ENCODE measurements at regions not wholly inside any gene's neighbourhood (a gene's known extent, or its start where the extent isn't known, plus 50 kb on each side); places are given as distances from the start of the nearest gene placed in this dataset.

DNA sequence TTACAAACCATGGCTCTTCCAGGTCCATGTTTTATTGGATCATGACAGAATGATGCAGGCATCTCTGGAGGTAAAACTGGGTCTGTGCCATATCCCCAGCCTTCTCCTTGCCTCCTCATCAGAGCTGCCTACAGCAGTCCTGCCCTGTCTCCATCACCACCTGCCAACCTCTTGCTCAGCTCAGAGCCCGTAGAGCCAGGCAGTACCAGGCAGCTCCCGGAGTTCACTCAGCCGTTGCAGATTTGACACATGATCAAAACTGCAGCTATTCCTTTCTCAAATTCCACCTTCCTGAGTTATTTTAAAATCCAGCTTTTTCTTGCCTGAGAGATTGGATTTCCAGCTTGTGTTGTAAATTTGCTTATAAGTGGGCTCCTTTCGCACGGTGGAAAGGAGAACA lies 218.2 kb upstream of the CELF4 start:
- H3K79me2 ChIP-seq (ENCODE audit: insufficient read depth, low read depth): no peaks in the 10 kb centered on the region
- H3K27me3 ChIP-seq (ENCODE audit: insufficient read depth, low read depth): no peaks in the 10 kb centered on the region
- H3K36me3 ChIP-seq (ENCODE audit: insufficient read depth): no peaks in the 10 kb centered on the region
- H3K27ac ChIP-seq: no peak overlapping the region
- no peak overlapping the region for H3K4me3 ChIP-seq (IDR thresholded peaks at IDR 0.05; ENCODE audit: insufficient read depth, low read depth, low read length)
- TF ChIP-seq, protein P1, sequence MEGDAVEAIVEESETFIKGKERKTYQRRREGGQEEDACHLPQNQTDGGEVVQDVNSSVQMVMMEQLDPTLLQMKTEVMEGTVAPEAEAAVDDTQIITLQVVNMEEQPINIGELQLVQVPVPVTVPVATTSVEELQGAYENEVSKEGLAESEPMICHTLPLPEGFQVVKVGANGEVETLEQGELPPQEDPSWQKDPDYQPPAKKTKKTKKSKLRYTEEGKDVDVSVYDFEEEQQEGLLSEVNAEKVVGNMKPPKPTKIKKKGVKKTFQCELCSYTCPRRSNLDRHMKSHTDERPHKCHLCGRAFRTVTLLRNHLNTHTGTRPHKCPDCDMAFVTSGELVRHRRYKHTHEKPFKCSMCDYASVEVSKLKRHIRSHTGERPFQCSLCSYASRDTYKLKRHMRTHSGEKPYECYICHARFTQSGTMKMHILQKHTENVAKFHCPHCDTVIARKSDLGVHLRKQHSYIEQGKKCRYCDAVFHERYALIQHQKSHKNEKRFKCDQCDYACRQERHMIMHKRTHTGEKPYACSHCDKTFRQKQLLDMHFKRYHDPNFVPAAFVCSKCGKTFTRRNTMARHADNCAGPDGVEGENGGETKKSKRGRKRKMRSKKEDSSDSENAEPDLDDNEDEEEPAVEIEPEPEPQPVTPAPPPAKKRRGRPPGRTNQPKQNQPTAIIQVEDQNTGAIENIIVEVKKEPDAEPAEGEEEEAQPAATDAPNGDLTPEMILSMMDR (conservative IDR thresholded peaks at IDR 0.05; ENCODE audit: low read depth, low read length): no peak
- H3K4me1 ChIP-seq (ENCODE audit: low read depth, poor library complexity, severe bottlenecking): no peaks in the 10 kb centered on the region
- no peaks in the 10 kb centered on the region for H4K20me1 ChIP-seq (ENCODE audit: insufficient read depth)
- H2AFZ ChIP-seq (ENCODE audit: low read depth): no peak overlapping the region
- no peak overlapping the region for H3K9ac ChIP-seq
- H3K4me2 ChIP-seq: no peak overlapping the region

DNA sequence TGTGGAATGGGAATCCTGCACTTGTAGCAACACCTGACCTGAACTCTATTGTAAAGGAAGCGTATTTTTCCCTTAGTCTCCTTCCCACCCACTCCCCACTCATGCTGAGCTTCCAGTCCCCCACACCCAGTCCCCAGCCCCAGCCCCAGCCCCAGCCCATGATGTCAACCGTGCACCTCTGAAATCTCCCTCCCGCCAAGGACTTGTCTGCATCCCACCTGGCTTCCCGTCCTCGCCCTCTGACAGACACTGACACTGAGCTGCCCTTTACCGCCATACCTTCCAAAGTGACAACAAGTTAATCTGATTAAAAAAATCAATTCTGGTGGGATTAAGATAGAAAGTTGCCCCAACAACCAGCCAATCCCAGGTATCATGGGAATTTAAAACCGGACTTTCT lies 213.6 kb upstream of the CELF4 start:
- Histone ChIP-seq H3K79me2 (ENCODE audit: insufficient read depth, low read depth) (no peaks in the 10 kb centered on the region), H2AFZ (ENCODE audit: low read depth) (no peak overlapping the region), H3K4me3 (IDR thresholded peaks at IDR 0.05; ENCODE audit: insufficient read depth, low read depth, low read length) (no peak overlapping the region), H3K27ac (no peak overlapping the region), H3K4me2 (no peak overlapping the region), H3K4me1 (ENCODE audit: low read depth, poor library complexity, severe bottlenecking) (no peaks in the 10 kb centered on the region), H3K27me3 (ENCODE audit: insufficient read depth, low read depth) (no peaks in the 10 kb centered on the region), H3K36me3 (ENCODE audit: insufficient read depth) (no peaks in the 10 kb centered on the region), H3K9ac (no peak overlapping the region), H4K20me1 (ENCODE audit: insufficient read depth) (no peaks in the 10 kb centered on the region)
- TF ChIP-seq, protein P1 (conservative IDR thresholded peaks at IDR 0.05; ENCODE audit: low read depth, low read length): no peak

- Histone ChIP-seq H4K20me1 (ENCODE audit: insufficient read depth) (no peaks in the 10 kb centered on the region), H3K36me3 (ENCODE audit: insufficient read depth) (no peaks in the 10 kb centered on the region), H3K4me1 (ENCODE audit: low read depth, poor library complexity, severe bottlenecking) (no peaks in the 10 kb centered on the region), H3K79me2 (ENCODE audit: insufficient read depth, low read depth) (no peaks in the 10 kb centered on the region), H3K27me3 (ENCODE audit: insufficient read depth, low read depth) (no peaks in the 10 kb centered on the region), H3K9ac (no peak overlapping the region), H2AFZ (ENCODE audit: low read depth) (no peak overlapping the region), H3K27ac (no peak overlapping the region), H3K4me3 (IDR thresholded peaks at IDR 0.05; ENCODE audit: insufficient read depth, low read depth, low read length) (no peak overlapping the region), H3K4me2 (no peak overlapping the region)
- TF ChIP-seq, protein P1 (conservative IDR thresholded peaks at IDR 0.05; ENCODE audit: low read depth, low read length): peak; percentile 79
Measured at GRCh38 chr18:37778417-37779165, 213.0 kb upstream of the CELF4 start.

- no peaks in the 10 kb centered on the region for H3K4me1 ChIP-seq (ENCODE audit: low read depth, poor library complexity, severe bottlenecking)
Measured at GRCh38 chr18:37769826-37770225, 204.2 kb upstream of the CELF4 start.

More at GRCh38 chr18:37769826-37770225, 204.2 kb upstream of the CELF4 start:
- Histone ChIP-seq H3K27ac (no peak overlapping the region), H3K27me3 (ENCODE audit: insufficient read depth, low read depth) (no peaks in the 10 kb centered on the region), H3K79me2 (ENCODE audit: insufficient read depth, low read depth) (no peaks in the 10 kb centered on the region), H3K4me3 (IDR thresholded peaks at IDR 0.05; ENCODE audit: insufficient read depth, low read depth, low read length) (no peak overlapping the region), H3K9ac (no peak overlapping the region), H2AFZ (ENCODE audit: low read depth) (no peak overlapping the region), H3K4me2 (no peak overlapping the region), H3K36me3 (ENCODE audit: insufficient read depth) (no peaks in the 10 kb centered on the region), H4K20me1 (ENCODE audit: insufficient read depth) (no peaks in the 10 kb centered on the region)
- TF ChIP-seq, protein P1 (conservative IDR thresholded peaks at IDR 0.05; ENCODE audit: low read depth, low read length): no peak
